CD4-positive, alpha-beta T cell treated with Interleukin-17A for 1 hour (primary cell): ENCODE measurements at regions not wholly inside any gene's neighbourhood (a gene's known extent, or its start where the extent isn't known, plus 50 kb on each side); places are given as distances from the start of the nearest gene placed in this dataset.
"Not testable (repeated sequence)": the region's sequence is repeated elsewhere in the genome, so short reads cannot be mapped to it uniquely, and the experiment has no call there.

ENCODE experiments used
- DNase-seq: peaks from one replicate; pipeline ENCODE4 v3.0.0-alpha.2; 2020

DNA sequence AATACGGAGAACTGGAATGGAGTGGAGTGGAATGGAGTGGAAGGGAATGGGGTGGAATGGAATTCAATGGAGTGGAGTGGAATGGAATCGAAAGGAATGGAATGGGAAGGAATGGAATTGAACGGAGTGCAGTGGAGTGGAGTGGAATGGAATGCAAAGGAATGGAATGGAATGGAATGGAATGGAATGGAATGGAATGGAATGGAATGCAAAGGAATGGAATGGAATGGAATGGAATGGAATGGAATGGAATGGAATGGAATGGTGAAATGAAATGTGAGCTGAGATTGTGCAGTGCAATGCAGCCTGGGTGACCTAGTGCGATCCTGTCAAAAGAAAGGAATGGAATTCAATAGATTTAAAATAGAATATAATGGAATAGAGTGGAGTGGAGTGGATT, 357.3 kb upstream of the WSB1 start:
- DNase-seq, result not testable (repeated sequence)

- not testable (repeated sequence) for DNase-seq
Measured at GRCh38 chr17:26937750-26938322, 356.1 kb upstream of the WSB1 start.

DNA sequence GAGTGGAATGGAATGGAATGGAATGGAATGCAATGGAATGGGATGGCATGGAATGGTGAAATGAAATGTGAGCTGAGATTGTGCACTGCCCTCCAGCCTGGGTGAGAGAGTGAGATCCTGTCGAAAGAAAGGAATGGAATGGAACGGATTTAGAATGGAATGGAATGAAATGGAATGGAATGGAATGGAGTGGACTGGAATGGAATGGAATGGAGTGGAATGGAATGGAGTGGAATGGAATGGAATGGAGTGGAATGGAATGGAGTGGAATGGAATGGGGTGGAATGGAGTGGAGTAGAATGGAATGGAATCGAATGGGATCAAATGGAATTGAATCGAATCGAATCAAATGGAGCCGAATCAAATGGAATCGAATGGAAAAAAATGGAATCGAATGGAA, 354.2 kb upstream of the WSB1 start:
- DNase-seq, result not testable (repeated sequence)

DNA sequence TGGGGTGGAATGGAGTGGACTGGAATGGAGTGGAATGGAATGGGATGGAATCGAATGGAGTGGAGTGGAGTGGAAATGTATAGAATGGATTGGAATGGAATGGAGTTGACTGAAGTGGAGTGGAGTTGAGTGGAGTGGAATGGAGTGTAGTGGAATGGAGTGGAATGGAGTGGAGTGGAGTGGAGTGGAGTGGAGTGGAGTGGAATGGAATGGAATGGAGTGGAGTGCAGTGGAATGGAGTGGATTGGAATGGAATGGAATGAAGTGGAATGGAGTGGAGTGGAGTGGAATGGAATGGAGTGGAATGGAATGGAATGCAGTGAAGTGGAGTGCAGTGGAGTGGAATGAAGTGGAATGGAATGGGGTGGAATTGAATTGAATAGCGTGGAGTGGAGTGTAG, 353.3 kb upstream of the WSB1 start:
- not testable (repeated sequence) for DNase-seq

- no peak for DNase-seq
Measured at GRCh38 chr17:26962255-26963162, 331.4 kb upstream of the WSB1 start.

DNA sequence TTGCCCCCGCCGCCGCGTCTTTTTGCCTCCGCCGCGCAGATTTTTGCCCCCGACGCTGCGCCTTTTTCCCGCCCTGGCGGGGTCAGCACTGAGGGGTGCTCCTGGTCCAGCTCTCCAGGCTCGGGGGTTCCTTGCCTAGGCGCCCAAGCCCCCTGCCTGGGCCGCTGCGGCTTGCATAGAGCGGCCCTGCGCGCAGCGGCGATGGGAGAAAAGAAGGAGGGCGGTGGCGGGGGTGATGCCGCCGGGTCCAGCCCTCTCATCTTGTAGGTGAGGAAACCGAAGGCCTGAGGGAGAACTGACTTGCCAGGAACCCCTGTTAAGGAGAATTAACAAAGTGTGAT, 330.8 kb upstream of the WSB1 start:
- no peak for DNase-seq

DNA sequence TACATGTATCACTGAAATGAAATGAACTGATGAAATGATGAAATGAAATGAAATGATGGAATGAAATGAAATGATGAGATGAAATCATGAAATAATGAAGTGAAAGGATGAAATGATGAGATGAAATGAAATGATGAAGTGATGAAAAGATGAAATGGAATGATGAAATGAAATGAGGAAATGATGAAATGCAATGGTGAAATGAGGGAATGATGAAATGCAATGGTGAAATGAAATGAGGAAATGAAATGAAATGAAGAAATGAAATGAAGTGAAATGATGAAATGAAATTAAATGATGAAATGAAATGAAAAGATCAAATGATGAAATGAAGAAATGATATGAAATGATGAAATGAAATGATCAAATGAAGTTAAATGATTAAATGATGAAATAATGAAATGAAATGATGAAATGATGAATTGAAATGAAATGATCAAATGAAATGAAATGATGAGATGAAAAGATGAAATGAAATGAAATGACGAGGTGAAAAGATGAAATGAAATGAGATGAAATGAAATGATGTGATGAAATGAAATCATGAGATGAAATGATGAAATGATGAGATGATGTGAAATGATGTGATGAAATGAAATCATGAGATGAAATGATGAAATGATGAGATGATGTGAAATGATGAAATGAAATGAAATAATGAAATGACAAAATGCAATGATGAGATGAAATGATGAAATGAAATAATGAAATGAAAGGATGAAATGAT, 327.9 kb upstream of the WSB1 start:
- not testable (repeated sequence) for DNase-seq

GRCh38 chr17:26966625-26967179, 327.2 kb upstream of the WSB1 start:
- DNase-seq, result not testable (repeated sequence)

- DNase-seq, result not testable (repeated sequence)
Measured at GRCh38 chr17:26981845-26982425, 312.0 kb upstream of the WSB1 start.

- not testable (repeated sequence) for DNase-seq
Measured at GRCh38 chr17:26982563-26982962, 311.4 kb upstream of the WSB1 start.

DNA sequence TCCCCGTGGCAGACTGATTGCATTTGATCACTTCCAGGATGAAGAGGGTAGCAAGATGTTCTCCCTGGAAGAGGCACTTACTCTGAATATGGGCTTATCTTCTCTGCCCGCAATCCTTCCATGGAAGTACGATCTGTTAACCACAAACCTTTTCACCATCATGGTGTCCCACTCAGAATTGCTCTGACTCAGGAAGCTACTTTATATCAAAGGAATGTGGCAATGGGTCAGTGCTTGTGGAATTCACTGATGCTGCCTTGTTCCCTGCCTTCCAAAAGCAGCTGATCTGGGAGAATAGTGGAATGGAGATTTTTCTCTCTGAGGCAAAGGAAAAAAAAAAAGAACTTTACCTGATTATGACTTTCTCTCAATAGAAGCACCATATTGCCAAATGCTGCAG, 306.1 kb upstream of the WSB1 start:
- DNase-seq, result not testable (repeated sequence)

- DNase-seq, result not testable (repeated sequence)
Measured at GRCh38 chr17:26994648-26995047, 299.3 kb upstream of the WSB1 start.

DNA sequence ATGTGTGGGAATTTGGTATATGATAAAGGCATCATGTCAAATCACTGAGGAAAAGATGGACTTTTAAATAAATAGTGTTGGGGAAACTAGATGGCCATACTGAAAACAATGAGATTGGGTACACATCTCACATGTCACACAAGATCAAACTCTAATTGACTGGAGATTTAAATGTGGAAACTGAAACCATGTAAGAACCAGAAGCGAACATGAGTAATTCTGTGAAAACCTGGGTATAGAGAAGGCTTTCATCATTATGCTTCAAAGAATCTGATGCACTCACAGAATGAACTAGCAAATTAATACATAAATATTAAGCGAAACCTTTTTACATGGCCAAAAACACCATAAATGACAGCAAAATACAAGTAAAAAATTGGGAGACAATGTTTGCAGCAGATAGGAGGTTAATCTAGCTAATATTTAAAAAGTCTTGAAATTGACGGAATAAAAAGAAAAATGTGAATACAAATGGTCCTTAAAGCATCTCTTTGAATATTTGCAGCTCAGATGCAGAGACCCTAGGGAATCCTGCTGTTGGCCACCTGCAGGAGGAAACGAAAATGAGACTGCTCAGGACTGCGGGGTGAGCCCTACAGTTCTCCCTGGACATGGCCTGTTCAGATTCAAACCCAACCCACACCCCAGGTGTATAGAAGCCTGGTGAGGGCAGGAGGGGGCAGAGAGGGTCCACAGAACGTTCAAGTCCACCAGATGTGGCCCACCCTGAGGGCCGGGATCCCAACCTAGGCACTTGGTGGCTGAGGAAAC, 297.6 kb upstream of the WSB1 start:
- DNase-seq, result not testable (repeated sequence)

- DNase-seq, result not testable (repeated sequence)
Measured at GRCh38 chr17:27007734-27008531, 286.0 kb upstream of the WSB1 start.

DNA sequence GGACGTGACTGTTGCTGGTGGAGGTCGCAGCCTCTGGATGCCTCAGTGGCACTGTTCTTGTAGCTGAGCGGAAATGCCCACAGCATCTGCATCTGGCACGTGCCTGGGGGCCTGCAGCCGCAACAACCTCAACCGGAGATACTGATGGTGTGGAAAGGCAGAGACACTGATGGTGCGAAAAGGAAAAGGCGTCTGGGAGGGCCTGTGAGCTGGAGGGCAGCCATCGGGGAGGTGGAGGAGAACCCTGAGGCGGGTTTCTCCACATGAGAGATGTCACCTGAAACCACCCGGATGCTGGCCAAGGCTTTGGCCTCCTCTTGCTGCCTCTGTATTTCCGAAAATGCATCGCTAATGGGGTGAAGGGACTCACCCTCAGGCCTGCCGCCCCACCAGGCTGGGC, 284.8 kb upstream of the WSB1 start:
- DNase-seq, result no peak

DNA sequence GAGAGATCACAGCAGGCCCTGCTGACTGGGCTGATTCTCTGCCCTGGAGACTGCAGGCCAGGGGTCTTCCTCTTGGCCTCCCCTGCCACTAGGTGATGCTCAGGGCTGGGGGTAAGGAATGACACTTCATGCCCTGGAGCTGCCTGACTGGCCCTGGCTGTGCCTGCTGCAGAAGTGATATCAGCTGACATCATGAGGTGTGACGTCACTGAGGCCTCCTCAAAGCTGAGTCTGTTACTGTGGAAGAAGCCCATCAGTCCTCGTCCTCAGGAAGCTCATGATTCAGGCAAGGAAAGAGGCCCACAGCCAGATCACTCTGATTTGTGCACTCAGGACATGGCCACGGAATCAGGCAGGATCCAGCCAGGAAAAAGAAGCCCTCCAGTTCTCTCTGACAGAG, 283.8 kb upstream of the WSB1 start:
- not testable (repeated sequence) for DNase-seq

- DNase-seq, result not testable (repeated sequence)
Measured at GRCh38 chr17:27030552-27030951, 263.4 kb upstream of the WSB1 start.

DNA sequence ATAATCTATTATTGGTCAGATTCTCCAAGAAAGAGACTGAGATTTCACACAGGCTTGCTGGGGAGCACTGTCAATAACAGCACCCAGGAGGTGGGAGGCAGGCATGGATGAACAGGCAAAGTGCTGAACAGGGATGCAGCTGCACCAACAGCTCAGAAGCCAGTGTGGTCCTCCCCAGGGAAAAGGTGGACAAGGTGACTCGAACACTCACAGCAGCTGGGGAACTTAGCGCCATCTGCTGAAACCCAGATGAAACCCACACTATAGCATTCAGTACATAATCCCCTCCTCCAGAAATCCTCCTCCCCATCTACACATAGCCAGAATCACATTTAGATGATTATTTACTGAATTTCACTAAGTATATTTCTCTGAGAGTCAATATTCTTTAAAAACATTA, 255.2 kb upstream of the WSB1 start:
- no peak for DNase-seq

GRCh38 chr17:27045039-27045438, 248.9 kb upstream of the WSB1 start:
- DNase-seq, result not testable (repeated sequence)

GRCh38 chr17:27049104-27049784, 244.7 kb upstream of the WSB1 start:
- no peak for DNase-seq

DNA sequence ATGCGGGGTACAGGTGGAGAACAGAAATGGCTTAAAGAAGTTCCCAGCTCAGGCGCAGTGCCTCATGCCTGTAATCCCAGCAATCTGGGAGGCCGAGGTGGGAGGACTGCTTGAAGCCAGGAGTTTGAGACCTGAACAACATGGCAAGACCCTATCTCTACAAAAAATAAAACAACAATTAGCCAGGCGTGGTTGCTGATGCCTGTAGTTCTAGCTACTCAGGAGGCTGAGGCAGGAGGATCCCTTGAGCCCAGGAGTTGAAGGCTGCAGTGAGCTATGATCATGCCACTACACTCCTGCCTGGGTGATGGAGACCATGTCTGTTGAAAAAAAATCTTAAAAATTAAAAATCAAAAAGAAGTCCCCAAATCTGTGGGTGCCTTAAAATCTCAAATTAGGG, 228.3 kb upstream of the WSB1 start:
- DNase-seq, result no peak
